NCI-H2029 treated with DMSO at 0.1 percent for 48 hours (cell line): ENCODE measurements at regions not wholly inside any gene's neighbourhood (a gene's known extent, or its start where the extent isn't known, plus 50 kb on each side); places are given as distances from the start of the nearest gene placed in this dataset.
"Not testable (repeated sequence)": the region's sequence is repeated elsewhere in the genome, so short reads cannot be mapped to it uniquely, and the experiment has no call there.

Experiments
- DNase-seq: peaks from one replicate; lab custom pipeline; 2025; lab: John Stamatoyannopoulos, UW

DNA sequence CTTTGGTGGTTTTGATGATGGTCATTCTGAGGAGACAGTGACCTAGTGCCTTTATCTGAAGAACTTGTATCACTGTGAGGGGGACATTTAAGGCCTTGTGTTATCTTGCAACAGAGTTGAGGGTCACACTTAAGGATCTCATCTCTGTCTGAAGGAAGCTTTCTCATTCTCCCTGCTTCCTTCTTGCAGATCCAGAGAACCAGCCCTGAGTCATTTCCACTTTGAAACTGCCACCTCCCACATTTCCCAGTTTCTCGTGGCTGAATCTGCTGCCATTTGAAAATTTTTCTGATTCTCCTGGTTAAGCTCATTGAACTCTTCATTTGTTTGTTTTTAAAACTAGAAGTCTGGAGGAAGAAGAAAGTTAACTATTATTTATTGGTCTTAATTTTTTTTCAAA lies 190.2 kb upstream of the CDH11 start:
- no peak for DNase-seq

DNA sequence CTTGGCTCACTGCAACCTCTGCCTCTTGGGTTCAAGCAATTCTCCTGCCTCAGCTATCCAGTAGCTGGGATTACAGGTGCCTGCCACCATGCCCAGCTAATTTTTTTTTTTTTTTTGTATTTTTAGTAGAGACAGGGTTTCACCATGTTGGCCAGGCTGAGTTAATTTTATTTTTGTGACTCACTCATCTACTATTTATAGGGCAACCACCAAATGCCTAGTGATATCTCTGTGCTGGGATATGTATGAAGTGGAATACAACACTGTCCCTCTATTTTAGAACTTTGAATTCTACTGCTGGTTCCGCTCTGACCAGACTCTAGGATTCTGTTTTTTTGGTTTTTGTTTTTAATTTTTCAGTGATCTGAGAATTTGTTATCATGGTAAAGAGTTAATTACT lies 188.6 kb upstream of the CDH11 start:
- not testable (repeated sequence) for DNase-seq

DNA sequence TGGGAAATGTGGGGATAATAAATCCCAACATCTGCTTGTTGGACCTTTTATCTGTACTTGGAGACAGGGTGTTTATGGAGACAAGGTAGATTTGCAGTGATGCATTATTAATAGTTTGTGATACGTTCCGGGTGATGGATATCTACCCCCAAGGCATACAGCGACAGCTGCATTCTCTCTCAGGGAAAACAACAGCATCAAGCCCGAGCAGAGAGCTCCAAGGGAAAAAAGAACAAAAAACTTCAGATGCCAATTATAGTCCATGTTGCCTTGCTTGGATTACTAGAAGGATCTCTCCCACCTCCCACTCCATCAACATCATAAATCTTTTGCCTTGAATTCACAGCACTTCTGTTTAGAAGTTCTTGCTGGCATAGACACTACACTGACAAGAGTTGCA lies 187.5 kb upstream of the CDH11 start:
- DNase-seq: no peak

DNA sequence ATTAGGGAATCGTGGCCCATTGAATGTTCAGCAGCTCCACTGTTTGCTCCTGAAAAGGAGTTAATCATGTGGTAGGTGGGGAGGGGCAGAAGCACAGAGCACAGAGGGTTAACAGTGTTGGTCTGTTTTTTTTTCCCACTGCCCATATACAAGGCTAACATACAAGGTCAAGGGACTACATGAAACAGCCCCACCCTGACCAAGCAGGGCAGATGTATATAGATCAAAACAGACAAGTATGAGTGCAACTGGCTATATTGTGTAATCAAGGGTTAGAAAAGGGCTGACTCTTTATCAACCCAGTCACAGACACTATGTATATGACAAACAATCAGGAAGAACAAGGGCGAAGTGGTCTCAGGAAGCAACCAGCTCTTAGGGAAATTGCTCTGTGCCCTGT lies 186.6 kb upstream of the CDH11 start:
- DNase-seq: no peak

DNA sequence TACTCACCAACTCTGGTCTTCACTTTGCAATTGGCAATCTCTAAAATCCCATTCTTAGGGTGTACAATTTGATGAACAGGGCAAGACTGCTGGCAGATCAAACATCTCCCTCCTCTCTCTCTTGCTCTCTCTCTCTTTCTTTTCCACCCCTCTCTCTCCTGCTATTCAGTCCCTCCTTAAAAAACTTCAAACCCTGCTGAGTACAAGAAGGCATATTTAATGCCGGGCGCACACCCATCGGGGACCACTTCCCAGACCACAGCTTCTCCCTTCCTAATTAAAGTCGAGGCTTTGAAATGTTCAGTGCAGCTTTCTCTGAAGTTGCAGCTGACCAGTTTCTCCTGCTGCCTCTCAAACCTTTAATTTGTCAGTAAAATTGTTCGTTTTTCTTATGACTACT lies 185.4 kb upstream of the CDH11 start:
- no peak for DNase-seq

DNA sequence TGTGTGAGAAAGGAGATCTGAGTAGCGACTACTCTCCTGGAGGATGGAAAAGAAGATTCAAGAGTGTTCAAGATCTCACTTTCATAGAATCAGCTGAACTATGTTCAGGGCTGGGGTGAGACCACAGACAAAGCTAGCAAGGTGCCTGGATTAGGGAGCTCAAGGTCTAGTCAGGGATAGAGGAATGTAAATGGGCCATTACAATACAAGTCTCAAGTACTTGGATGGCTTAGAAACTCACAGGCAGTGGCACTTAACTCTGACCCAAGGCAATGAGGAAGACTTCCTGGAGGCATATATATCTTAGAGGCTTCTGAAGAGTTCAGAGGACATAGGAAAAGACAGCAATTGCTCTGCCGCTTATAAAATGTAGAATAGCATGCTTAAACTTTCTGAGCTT lies 184.9 kb upstream of the CDH11 start:
- no peak for DNase-seq

DNA sequence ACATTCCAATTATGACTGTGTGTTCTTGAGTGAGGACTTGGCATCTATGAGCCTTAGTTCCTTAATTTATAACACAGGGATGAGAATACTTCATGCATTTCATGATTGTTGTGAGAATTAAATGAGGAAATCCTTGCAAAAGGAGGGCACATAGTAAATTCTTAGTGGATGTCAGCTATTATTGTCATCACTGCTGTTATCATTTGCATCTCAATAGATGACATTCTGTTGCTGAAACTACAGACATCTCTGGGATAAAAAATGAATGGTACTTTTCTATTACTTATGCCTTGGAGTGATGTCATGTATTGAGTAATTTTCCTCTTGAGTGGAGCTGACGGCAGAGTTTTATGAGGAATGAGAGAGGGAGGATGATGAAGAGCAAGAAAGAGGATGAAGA lies 184.4 kb upstream of the CDH11 start:
- DNase-seq: no peak

DNA sequence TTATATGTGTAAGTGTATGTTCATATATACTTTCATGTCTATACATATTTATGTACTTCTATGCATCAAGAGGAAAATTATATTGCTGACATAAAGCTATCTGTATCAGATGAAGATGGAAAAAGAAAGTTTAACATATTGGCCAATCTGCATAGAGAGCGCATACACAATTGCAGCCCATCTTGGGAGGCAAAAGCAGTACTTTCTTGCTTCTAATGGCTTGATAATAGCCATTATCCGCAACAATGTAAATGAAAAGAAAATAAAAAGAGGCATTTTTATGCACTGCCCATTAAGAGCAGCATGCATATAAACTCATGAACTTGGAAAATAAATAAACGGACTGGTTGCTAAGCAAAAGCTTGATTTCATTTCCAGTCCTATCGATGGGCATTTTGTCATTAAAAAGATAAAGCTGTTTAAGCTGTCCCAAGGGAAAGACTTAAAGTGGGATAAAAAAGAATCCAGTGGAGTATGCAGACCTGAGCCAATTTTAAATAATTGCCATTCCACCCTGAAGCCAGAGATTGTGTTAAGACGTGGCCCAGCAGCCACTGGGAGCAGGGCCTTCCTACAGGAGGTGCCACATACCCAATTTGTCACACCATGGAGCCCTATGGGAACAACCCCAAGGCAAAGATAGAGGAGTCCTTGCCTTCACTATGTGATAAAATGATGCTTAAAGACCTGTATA lies 183.6 kb upstream of the CDH11 start:
- no peak for DNase-seq

DNA sequence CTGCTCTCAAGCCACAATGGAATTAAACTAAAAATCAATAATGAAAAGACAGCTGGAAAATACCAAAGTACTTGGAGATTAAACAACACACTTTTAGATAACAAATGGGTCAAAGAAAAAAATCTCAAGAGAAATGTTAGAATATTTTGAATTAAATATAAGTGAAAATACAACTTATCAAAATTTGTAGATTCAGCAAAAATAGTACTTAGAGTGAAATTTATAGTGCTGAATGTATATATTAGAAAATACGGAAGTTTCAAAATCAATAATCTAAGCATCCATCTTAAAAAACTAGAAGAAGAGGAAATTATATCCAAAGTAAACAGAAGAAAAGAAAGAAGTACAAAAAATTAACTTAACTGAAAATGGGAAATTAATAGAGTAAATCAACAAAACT lies 179.2 kb upstream of the CDH11 start:
- DNase-seq: no peak

DNA sequence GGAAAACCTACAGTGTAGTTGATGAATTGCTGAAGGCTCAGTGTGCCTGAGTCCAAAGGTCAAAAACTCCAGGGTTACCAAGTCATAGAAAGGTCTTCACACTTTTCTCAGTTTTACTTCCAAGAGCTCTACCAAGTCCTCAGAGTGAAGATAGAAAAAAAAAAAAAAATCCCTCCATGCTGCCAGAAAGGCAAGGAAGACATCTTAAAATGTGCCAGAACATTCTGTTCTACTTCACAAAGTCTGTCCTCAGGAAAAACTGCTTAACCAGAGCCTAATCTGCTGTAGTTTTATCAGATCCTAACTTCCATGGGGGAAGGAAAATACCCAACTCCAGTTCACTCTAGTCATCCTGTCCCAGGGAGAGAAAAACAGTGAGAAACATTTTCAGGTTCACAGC lies 175.6 kb upstream of the CDH11 start:
- no peak for DNase-seq

DNA sequence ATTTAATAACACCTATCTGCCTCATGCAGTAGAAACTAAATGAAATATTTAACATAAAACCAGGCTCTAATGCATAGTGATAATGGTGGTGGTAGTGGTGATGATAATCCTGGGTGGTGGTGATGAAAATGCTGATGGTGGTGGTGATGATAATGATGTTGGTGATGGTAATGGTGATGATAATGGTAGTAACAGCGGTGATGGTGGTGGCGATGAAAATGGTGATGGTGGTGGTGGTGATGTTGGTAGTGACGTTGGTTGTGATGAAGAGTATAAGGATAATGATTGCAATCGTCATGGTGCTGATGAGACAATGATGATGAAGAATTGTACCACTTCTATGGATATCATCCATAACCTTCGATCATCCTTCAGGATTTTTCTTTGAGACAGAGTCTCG lies 173.7 kb upstream of the CDH11 start:
- DNase-seq: no peak

DNA sequence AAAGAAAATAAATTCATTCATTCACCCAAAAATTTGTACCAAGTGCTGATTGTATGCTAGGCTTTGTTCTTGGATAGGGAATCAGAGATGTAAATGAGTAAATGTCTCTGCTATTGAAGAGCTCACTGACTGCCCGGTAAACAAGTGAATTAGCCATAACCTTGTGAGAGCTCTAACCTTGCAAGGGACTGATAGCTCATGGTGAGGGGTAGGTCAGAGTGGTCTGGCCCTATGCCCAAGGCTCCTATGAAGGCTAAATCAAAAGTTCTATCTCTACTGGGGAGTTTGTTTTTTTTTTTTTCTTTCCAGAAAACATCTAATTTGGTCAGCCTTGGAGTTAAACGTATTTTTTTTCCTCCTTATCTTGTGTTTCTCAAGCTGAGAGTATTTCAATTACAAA lies 172.8 kb upstream of the CDH11 start:
- no peak for DNase-seq

DNA sequence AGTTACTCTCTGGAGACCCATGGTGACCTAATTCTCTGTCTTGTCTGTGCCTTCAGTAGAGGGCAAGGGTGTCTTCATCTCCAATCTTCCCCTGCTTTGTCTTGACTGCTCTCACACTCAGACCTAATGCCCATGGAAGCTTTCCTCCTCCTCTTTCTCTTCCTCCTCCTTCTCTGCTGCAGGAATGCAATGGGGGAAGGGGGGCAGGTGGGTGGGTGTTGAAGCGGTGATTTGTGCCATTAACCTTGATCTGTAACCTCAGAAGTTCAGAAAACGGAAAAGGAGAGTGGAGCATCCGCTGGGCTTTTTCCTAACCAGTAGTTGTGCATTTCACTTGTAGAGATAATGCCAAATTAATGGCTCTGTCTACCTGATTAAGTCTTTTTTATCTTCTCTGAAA lies 172.3 kb upstream of the CDH11 start:
- no peak for DNase-seq

DNA sequence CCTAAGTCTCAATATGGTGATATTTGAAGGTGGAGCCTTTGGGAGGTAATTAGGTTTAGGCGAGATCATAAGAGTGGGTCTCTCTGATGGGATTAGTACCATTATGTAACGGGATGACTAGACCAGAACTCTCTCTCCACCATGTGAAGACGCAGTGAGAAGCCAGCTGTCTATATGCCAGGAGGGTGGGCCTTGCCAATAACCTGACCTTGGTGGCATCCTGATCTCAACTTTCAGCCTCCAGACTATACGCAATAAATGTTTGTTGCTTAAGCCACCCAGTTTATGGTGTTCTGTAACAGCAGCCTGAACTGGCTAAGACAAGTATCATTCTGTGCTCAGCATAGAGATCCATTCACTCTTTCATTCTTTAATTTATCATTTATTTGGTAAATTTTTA lies 167.2 kb upstream of the CDH11 start:
- no peak for DNase-seq

DNA sequence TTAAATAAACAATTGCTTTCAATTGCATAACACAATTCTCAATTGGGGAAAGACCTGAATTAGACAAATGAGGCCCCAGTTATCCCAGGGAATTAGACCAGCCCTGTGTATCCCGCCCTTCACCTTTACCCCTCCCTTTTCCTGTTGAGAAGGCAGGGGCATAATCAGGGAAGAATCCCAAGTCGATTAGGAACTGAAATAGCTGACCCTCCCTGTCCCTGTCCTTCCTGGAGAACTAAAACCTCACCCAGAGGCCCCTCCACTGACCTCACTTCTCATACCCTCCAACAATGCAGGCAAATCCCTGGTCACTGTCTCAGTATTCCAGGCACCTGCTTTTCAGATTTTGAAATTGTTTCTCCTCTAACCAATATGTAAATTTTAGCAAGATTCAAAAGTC lies 165.4 kb upstream of the CDH11 start:
- no peak for DNase-seq

DNA sequence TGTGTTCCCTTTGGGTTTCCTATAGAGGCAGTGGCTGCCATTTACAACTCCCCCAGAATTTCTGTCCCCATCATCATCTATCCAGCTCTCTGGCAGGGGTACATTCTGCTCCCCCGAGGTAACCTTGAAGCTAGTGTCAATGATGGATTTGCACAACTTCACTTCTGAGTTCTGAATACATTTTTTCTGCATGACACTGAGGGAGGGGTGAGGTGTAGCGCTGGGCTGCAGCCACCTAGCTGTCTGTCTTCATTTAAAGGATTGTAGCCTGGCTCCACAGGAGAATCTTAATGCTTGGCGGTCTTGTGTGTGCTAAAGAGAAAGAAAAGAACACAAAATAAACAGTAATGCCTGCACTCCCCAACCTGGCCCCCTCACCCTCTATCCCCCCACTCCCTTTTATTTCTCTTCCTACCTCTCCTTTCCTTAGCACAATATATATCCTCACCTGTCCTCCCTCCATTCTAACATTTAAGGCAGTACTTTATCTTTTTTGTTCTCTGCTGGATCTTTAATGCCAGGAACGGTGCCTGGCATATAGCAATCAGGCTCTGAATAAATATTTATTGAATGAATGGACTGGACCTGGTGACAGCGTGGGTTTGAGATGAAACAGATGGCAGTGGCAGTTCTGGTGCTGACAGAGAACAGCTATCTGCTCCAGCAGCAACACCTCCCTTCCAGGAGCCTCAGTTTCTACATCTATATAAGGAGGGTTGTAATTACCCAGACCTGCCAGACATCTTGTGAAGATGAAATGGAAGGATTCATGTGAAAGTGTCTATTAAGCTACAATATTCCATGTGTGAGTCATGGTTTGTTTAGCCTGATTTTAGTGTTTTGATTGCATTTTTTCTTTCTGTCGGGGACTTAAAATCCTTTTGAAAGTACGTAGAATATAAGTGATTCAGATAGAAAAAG lies 163.5 kb upstream of the CDH11 start:
- no peak for DNase-seq

DNA sequence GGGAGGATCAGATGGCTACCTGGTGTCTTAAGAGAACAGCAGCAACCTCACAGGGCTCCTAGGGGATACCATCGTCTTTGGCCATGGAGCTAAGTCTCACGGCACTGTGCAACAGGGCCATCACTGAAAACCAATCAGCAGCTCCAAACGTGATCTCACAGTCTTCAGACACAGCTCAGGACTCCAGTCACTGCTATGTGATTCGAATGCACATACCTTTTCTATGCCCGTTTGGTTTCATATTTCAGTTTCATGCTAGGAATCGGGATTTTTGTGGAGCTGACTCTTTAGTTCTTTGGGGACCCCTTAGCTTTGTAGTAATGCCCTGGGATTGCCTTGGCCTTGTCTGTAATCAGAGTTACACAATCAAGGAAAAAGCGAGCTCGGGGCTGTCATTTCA lies 162.8 kb upstream of the CDH11 start:
- DNase-seq: no peak

DNA sequence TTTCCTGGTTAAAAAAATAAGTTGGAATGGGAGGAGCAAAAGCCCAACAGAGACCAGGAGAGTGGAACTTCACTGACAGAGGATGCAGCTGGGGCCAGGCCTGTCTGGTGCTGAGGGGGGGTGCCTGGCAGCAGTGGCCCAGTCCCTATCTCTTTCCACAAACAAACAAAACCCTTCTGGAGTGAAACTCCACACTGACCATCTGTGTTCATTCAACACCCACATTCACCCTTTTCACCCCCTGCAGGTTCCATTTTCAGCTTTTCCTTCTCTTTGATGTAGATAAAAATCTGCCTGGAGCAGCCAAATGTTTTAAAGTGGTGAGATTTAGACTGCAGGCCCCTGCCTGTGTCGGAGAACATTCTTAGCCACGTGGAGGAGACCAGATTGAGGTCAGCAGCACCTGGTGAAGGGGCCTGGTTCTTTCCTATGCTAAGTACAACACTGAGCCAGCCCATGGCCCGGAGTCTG lies 161.4 kb upstream of the CDH11 start:
- no peak for DNase-seq

DNA sequence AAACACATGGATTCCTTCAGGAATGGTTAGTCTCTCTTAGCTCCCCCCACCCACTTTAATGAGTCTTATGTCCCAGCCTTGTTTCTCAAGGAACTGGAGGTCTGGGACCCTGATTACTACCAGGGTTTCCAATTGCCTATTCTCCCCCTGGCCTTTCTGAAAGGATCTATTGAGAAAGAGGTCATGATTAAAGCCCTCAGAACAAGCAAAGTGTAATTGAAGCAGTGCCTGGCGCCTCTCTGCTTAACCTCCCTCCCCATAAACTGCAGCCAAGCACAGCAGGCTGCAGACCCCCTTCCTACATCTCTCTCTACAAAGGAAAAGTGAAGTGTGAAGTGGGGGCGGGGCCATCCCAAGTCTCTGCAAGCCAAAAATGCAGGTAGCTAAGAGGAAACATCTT lies 159.7 kb upstream of the CDH11 start:
- DNase-seq: no peak

DNA sequence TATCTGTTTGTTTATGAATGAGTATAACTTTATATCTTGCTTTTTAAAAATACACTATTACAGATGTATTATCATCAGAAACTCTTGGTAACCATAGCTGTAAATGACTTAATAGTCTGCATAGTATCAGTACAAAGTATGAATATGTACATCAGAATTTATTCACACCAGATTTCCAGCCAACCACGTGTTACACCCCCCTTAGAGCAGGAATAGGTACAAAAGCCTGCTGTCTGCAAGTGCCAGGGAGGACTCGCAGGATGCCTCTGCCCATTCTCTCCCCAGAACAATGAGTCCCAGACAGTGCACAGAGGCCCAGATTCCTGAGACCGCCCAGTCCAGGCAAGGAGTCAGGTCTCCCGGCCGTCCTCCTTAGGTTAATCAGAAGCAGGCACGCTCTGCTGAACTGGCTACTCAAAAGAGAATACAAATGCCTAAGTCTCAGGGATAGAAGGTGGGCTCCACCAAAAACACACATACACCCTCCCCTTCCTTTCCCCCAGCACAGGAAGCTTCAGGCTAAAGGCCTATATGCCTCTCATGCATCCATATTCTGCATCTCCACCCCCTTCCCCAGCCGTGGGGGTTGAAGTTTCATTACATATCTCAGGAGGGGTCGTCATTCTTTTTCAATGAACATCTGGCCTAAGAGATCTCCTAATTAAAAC lies 159.1 kb upstream of the CDH11 start:
- DNase-seq: no peak

DNA sequence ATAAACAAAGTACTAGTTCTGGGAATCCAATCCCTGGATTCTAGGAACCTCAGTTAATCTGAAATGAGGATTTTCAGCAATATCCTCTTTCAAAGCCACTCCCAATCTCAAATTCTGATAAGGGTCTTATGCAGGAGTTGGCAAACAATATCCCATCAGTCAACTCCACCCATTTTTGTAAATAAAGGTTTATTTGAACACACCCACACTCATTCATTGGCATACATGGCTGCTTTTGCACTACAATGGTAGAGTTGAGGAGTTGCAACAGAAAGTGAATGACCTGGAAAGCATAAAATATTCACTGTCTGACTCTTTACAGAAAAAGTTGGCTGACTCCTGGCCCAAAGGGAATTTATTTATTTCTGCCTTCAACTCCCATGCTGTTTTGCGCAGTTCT lies 157.7 kb upstream of the CDH11 start:
- no peak for DNase-seq

DNA sequence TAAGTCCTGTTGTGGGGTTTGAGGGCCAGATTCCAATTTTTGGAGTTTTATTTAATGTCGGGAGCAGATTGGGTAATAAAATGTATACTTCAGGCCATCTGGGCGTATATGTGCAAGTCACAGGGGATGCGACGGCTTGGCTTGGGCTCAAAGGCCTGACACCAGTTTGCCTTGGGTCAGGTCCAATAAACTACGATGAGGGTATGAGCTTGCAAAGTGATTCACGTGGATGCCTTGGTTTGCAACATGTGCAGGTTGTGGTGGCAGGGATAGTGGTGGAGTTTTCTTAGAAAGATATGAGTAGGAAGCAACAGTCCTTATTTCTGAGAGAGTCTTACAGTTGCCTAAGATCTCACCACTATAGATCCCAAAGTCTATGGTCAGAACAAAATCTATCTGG lies 157.0 kb upstream of the CDH11 start:
- no peak for DNase-seq

DNA sequence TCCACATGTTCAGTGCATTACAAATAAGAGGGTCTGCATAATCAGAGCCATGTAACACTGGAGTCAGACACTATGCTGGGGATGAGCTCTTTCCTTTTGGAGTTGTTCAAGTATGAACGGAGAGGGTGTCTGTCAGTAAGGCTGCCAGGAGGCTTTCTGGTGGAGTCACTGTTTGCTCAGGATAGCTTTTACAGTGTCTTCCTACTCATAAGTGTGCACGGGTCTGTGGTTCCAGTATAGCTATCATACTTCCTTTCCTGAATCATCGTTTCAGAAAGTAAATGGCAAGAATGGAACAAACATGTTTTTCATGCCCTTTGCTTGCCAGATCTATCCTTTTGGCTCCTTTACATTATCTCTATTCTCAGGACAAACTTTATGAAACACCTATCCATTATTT lies 152.7 kb upstream of the CDH11 start:
- no peak for DNase-seq
